ENCODE measurements at regions not wholly inside any gene's neighbourhood (a gene's known extent, or its start where the extent isn't known, plus 50 kb on each side); places are given as distances from the start of the nearest gene placed in this dataset.

DNA sequence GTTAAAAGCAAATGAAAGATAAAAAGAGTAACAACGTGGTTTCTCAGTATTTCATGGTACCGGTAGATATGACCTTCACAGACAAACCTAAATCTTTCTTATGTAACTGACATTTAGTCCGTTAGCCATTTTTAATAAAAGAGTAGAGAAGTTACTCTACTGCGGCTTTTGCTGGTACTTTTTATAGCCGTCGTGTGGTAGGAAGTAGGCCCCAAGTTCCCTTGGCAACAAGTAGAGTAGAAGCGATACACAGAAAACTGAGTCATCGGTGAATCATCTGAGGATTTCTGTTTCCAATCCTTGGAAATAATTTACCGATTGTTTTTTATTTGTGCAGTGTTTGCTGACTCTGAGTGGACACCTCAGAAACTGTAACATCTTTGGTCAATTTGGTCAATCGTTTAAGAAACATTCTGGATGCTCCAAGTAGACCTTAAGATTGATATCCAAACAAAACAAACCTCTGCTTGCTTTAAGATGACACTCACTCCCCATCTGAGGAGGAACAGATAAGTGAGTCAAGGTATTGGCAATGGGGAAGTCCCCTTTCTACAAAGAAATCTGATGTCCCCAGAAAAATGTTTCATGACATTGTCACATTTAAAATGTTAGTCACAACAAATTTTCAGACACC lies 63.9 kb upstream of the AHR start:
- peak; percentile 46 for DNase-seq (ENCODE audit: low spot score)

- DNase-seq (ENCODE audit: low spot score), result no peak
Observed at GRCh38 chr7:17236171-17236570, 62.3 kb upstream of the AHR start.

DNA sequence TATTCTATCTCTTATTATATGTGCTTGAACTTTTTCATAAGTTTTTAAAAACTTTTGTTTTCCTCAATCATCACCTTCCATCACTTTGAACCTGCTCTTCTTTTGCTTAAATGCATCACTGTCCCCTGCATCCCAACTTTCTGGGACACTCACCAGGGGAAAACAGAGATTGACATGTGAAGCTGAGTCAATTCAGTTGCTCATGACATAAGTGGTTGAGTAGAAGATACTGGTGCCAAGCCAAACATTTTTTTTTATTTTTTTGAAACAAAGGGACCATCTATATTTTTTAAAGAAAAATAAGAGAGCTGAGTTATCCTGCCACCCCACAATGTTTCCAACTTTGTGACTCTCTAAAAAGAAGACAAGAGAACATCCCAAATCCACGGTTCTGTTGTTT lies 61.8 kb upstream of the AHR start:
- DNase-seq (ENCODE audit: low spot score), result no peak

DNA sequence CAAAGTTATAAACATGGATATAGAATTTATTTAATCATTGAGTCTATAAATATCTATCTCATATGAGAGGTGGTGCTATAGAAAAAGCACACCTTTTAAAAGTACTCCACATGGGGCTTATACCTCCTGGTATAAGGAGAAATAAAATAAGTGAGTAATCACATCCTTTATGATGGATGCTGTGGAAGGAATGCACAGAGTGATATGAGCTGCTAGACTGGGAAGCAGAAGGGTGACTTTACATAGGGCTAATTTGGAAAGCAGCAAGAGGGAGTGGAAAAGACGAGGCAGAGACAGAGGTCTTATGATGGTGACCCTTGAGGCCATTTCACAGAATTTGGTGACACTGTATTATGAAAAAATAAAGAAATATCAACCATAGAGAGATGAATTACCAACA lies 59.4 kb upstream of the AHR start:
- DNase-seq (ENCODE audit: low spot score), result no peak

DNA sequence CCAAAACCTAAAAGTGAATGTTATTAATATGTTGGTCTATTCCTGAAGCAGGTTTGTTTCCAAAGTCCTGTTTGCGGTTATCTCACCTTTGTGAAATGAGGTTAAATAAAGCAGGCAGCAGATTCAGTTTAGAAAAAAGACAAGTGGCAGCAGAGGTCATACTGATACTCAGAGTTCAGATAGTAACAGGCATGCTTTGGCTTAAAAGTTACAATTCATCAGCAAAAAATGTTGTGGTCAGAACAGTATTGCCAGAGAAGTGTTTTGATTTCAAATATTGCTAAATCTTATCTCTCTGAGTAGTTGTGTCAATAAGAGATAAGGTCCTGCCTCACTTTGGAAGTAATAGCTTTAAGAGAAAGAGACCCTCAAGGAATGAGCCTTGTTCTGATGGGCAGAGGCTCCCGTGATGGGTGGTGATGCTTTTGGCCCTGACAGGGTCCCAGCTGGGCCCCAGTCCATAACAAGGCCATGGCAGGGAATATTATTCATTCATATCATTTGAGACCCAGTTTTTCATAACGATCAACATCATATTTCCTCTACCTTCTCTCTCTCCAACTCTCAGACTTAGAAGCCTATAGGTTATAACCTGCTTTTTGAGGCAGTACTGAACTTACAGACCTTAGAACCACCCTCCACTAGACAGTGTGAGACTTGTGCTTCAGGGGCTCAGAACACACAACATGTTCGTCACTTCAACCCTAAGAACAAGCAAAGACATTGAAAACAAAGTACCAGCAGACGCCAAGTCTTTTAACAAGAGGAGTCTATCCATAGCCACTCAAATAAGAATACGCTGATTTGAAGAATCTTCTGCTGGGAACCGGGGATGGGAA lies 58.5 kb upstream of the AHR start:
- DNase-seq (ENCODE audit: low spot score), result no peak

DNA sequence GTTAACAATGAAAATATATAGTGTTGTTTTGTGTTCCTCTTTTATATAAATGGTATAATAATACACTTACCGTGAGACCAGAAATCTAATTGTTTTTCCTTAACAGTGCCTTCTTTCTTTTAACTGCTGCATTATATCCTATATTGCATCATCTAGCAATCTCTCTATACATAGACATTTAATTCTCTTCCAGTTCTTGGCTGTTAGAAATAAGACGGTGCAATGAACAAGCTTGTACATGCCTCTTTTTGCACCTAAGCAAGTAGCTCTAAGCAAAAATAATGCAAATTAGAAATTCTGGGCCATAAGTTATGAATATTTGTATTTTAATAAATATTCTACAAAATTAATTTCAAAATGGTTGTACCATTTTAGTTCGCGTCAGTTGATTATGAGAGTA lies 55.9 kb upstream of the AHR start:
- DNase-seq (ENCODE audit: low spot score), result no peak

GRCh38 chr7:17244786-17245185 lies 53.7 kb upstream of the AHR start:
- DNase-seq (ENCODE audit: low spot score), result no peak

DNA sequence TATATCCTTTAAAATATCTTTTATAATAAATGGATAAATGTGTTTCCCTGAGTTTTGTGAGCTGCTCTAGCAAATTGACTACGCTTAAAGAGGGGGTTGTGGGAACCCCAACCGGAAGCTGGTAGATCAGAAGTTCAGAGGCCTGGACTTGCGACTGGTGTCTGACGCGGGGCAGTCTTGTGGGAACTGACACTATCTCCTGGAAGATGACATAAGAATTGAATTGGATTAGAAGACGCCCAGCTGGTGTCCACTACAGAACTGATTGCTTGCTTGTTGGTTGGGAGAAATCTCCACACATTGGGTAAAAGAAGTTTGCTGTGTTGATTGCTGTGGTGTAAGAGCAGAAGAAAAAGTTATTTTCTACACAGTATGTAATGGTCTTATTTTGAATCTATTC lies 51.1 kb upstream of the AHR start:
- no peak for DNase-seq (ENCODE audit: low spot score)

DNA sequence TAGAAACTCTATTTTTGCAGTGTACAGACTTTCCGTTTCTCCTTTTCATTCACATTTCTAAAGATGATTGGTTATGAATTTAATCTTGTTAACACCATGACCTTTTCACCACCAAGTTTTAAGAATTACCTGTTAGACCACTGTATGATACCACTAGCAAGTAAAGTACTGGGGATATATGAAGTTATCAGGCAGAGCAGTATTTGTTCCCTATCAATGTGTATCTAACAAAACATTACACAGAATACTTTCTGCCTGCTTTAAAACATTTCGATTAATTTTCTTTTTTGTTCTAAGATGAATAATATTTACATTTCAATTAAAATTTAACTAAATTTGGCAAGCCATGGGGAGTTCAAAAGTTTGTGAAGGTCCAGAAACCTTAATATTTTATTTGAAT lies 49.9 kb upstream of the AHR start:
- DNase-seq (ENCODE audit: low spot score), result no peak
